ENCODE measurements at regions not wholly inside any gene's neighbourhood (a gene's known extent, or its start where the extent isn't known, plus 50 kb on each side); places are given as distances from the start of the nearest gene placed in this dataset.

DNA sequence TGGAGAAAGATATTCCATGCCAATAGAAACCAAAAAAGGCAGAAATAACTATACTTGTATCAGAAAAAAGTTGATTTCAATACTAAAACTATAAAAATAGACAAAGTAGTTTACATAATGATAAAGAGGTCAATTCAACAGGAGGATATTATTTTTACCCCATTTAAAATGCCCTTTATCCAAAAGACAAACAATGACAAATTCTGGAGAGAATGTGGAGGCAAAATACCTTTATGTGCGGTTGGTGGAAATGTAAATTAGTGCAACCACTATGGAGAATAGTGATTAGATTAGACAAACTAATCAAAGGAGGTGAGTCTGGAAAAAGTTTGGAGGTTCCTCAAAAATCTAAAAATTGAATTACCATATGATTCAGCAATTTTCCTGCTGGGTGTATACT, 1262.3 kb downstream of the GRIK2 start:
- TF ChIP-seq CTCF (conservative IDR thresholded peaks at IDR 0.05) = no peak
- no peak for DNase-seq
- Histone ChIP-seq H3K4me1 (ENCODE audit: control insufficient read depth, insufficient read depth, low read length) (peaks cover 3% of the 10 kb centered on the region), H3K27ac (ENCODE audit: low read depth, low read length) (no peak overlapping the region), H3K27me3 (ENCODE audit: control insufficient read depth, insufficient read depth, low read length, poor library complexity, severe bottlenecking) (no peaks in the 10 kb centered on the region), H3K9ac (ENCODE audit: extremely low read depth, low read length, poor library complexity, severe bottlenecking) (no peak overlapping the region), H3K9me3 (ENCODE audit: control insufficient read depth, low read length) (no peaks in the 10 kb centered on the region), H3K4me3 (ENCODE audit: low read length) (no peak overlapping the region), H3K36me3 (ENCODE audit: control insufficient read depth, insufficient read depth, low read length) (no peaks in the 10 kb centered on the region)
- no peak overlapping the region for H3K4me3 Mint-ChIP-seq
- H3K27ac Mint-ChIP-seq = no peak overlapping the region
- no peaks in the 10 kb centered on the region for H3K27me3 Mint-ChIP-seq (ENCODE audit: insufficient read depth)
- WGBS, 2 experiments (ENCODE audit: insufficient coverage in 1 of 2, insufficient read length in 1 of 2) = 83% methylated on average over 1 of the region's 1 CpG; no CpG with 5 or more reads in 1 of the 2 experiments
- H3K36me3 Mint-ChIP-seq (ENCODE audit: low read depth) = no peaks in the 10 kb centered on the region
- peaks cover under 1% of the 10 kb centered on the region for H3K4me1 Mint-ChIP-seq
- H3K9me3 Mint-ChIP-seq = peaks cover 7% of the 10 kb centered on the region

GRCh38 chr6:102641426-102641825, 1247.9 kb downstream of the GRIK2 start:
- no peak for TF ChIP-seq CTCF (conservative IDR thresholded peaks at IDR 0.05)
- no peak overlapping the region for H3K27ac ChIP-seq (ENCODE audit: low read depth, low read length)
- H3K4me1 ChIP-seq (ENCODE audit: control insufficient read depth, insufficient read depth, low read length) = no peaks in the 10 kb centered on the region
- Mint-ChIP-seq H3K4me1 (no peaks in the 10 kb centered on the region), H3K4me3 (no peak overlapping the region), H3K36me3 (ENCODE audit: low read depth) (no peaks in the 10 kb centered on the region), H3K27ac (no peak overlapping the region), H3K9me3 (no peaks in the 10 kb centered on the region), H3K27me3 (ENCODE audit: insufficient read depth) (no peaks in the 10 kb centered on the region)
- no peaks in the 10 kb centered on the region for H3K9me3 ChIP-seq (ENCODE audit: control insufficient read depth, low read length)
- DNase-seq = no peak
- 78% methylated on average over 2 of the region's 2 CpGs; no CpG with 5 or more reads in 1 of the 2 experiments for WGBS, 2 experiments (ENCODE audit: insufficient coverage in 1 of 2, insufficient read length in 1 of 2)
- no peak overlapping the region for H3K4me3 ChIP-seq (ENCODE audit: low read length)
- H3K27me3 ChIP-seq (ENCODE audit: control insufficient read depth, insufficient read depth, low read length, poor library complexity, severe bottlenecking) = no peaks in the 10 kb centered on the region
- no peak overlapping the region for H3K9ac ChIP-seq (ENCODE audit: extremely low read depth, low read length, poor library complexity, severe bottlenecking)
- H3K36me3 ChIP-seq (ENCODE audit: control insufficient read depth, insufficient read depth, low read length) = no peaks in the 10 kb centered on the region

DNA sequence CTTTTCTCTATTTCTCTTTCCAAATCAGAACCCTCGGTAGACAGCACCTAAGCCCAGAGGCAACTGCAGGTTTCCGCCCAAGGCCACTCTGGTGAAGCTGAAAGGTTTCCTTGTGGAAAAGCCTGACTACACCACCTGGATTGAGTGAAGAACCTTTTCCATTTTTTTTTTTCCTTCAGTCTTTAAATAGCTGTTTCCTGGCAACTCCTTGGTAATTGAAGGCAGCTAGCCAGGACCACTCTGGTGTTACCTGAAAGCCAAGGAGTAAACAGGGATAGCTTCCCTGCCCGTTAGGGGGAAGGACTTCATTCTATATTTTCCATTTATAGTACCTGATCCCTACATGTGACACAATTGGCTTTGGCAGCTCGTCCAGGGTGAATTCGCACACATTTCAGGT, 1238.4 kb downstream of the GRIK2 start:
- no peaks in the 10 kb centered on the region for H3K9me3 ChIP-seq (ENCODE audit: control insufficient read depth, low read length)
- H3K4me1 ChIP-seq (ENCODE audit: control insufficient read depth, insufficient read depth, low read length) = no peaks in the 10 kb centered on the region
- TF ChIP-seq CTCF (conservative IDR thresholded peaks at IDR 0.05) = no peak
- H3K27ac ChIP-seq (ENCODE audit: low read depth, low read length) = no peak overlapping the region
- 96 to 100% methylated on average over 3 to 5 of the region's 5 CpGs for WGBS, 2 experiments (ENCODE audit: insufficient coverage in 1 of 2, insufficient read length in 1 of 2)
- no peaks in the 10 kb centered on the region for H3K27me3 ChIP-seq (ENCODE audit: control insufficient read depth, insufficient read depth, low read length, poor library complexity, severe bottlenecking)
- H3K4me1 Mint-ChIP-seq = peaks cover 3% of the 10 kb centered on the region
- no peak for DNase-seq
- H3K27me3 Mint-ChIP-seq (ENCODE audit: insufficient read depth) = no peaks in the 10 kb centered on the region
- no peak overlapping the region for H3K27ac Mint-ChIP-seq
- H3K9me3 Mint-ChIP-seq = peaks cover 8% of the 10 kb centered on the region
- no peaks in the 10 kb centered on the region for H3K36me3 Mint-ChIP-seq (ENCODE audit: low read depth)
- H3K4me3 ChIP-seq (ENCODE audit: low read length) = no peak overlapping the region
- no peak overlapping the region for H3K4me3 Mint-ChIP-seq
- H3K36me3 ChIP-seq (ENCODE audit: control insufficient read depth, insufficient read depth, low read length) = no peaks in the 10 kb centered on the region
- no peak overlapping the region for H3K9ac ChIP-seq (ENCODE audit: extremely low read depth, low read length, poor library complexity, severe bottlenecking)
